Body of pancreas (tissue), 4 donors: ENCODE measurements at regions not wholly inside any gene's neighbourhood (a gene's known extent, or its start where the extent isn't known, plus 50 kb on each side); places are given as distances from the start of the nearest gene placed in this dataset.
"Not testable (repeated sequence)": the region's sequence is repeated elsewhere in the genome, so short reads cannot be mapped to it uniquely, and the experiment has no call there.

Experiments
- ATAC-seq: fragments of 150-250 bp; one replicate; pipeline ENCODE4 v1.9.1; 2016
- DNase-seq, 4 donors: peaks; one replicate each; pipeline ENCODE4 v3.0.0-alpha.2; 2019
- H3K27ac ChIP-seq, 4 donors: fragments of 200-600 bp; sonication (generic); 1 replicate in 3 of 4; 2 replicates in 1 of 4; pipeline versions ENCODE4 v1.5.1 to v1.6.1; 2016 to 2019; ENCODE audit warnings: mild to moderate bottlenecking in 1 of 4, mixed read lengths in 1 of 4, moderate library complexity in 1 of 4
- H3K27me3 ChIP-seq, 2 donors: fragments of 200-600 bp; sonication (generic); one replicate each; pipeline ENCODE4 v1.6.0; 2016; ENCODE audit warnings: mild to moderate bottlenecking in 1 of 2
- H3K36me3 ChIP-seq, 2 donors: fragments of 200-600 bp; sonication (generic); replicated peaks in 1 of 2; 2 replicates each; pipeline ENCODE4 v1.5.1; 2016; ENCODE audit warnings: low read depth in 2 of 2; ENCODE audit not compliant: insufficient read depth in 1 of 2
- H3K4me1 ChIP-seq: fragments of 200-600 bp; sonication (generic); one replicate; pipeline ENCODE4 v1.6.0; 2016
- H3K4me3 ChIP-seq, 2 donors: fragments of 200-600 bp; sonication (generic); 1 replicate in 1 of 2; 2 replicates in 1 of 2; pipeline ENCODE4 v1.5.1; 2016 to 2019
- H3K9me3 ChIP-seq, 3 donors: fragments of 200-600 bp; sonication (generic); 1 replicate in 2 of 3; 2 replicates in 1 of 3; pipeline ENCODE4 v1.5.1; 2016
- POLR2A ChIP-seq, 3 donors: fragments of 450-650 bp; IDR thresholded peaks; one replicate each; pipeline ENCODE4 v1.6.1; 2016; ENCODE audit warnings: antibody characterized with exemption in 3 of 3, mild to moderate bottlenecking in 2 of 3
- WGBS, 2 donors: methylation state at CpG; one replicate each; pipeline ENCODE4 v1.1.5; 2017; 5-methylcytosine and 5-hydroxymethylcytosine counted together
- intact Hi-C: fragments of 100-400 bp; cut with DNase I; formaldehyde crosslinking; loops from one replicate; pipeline ENCODE4 v1.15.1; 2023
- TF ChIP-seq, protein P1 (sequence below), 7 experiments: fragments of 450-650 bp in 4 of 7; fragments of 200-600 bp in 3 of 7; sonication (generic) in 3 of 7; IDR thresholded peaks; one replicate each; pipeline ENCODE4 v1.5.1; 2016 to 2019; ENCODE audit warnings: antibody characterized with exemption in 7 of 7

DNA sequence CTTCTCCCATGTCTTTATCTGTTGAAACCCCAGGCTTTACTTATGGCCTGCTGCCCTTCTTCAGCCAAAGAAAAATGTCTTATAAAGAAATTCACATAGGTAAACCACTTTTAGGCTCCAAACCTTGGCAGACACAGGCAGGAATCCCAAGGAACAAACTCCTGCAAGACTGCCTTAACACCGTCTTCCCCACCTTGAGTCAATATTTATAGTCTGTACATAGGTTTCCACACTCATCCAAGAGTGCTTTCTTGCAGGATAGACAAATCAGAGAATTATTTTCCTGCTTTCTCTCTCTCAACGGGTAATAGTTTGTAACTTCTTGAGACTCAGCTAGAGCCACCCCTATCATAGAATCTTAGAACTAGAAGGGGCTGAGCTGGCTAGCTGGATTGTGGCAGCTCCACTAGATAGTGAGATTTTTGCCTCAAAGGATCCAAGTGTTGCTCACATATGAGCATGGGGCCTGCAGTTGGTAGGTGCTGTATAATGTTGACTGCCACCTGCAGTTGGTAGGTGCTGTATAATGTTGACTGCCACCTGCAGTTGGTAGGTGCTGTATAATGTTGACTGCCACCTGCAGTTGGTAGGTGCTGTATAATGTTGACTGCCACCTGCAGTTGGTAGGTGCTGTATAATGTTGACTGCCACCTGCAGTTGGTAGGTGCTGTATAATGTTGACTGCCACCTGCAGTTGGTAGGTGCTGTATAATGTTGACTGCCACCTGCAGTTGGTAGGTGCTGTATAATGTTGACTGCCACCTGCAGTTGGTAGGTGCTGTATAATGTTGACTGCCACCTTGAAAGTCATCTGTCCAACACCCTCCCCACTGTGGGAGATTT, 142.5 kb downstream of the MINAR1 start:
- TF ChIP-seq, protein P1, sequence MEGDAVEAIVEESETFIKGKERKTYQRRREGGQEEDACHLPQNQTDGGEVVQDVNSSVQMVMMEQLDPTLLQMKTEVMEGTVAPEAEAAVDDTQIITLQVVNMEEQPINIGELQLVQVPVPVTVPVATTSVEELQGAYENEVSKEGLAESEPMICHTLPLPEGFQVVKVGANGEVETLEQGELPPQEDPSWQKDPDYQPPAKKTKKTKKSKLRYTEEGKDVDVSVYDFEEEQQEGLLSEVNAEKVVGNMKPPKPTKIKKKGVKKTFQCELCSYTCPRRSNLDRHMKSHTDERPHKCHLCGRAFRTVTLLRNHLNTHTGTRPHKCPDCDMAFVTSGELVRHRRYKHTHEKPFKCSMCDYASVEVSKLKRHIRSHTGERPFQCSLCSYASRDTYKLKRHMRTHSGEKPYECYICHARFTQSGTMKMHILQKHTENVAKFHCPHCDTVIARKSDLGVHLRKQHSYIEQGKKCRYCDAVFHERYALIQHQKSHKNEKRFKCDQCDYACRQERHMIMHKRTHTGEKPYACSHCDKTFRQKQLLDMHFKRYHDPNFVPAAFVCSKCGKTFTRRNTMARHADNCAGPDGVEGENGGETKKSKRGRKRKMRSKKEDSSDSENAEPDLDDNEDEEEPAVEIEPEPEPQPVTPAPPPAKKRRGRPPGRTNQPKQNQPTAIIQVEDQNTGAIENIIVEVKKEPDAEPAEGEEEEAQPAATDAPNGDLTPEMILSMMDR (IDR thresholded peaks at IDR 0.05): peak in 1 of 7 experiments; percentile 9
- 71 to 75% methylated on average over 2 of the region's 2 CpGs for WGBS, 2 donors
- H3K9me3 ChIP-seq, H3K27ac ChIP-seq, H3K27me3 ChIP-seq, ATAC-seq, intact Hi-C loops, DNase-seq, H3K4me3 ChIP-seq, H3K36me3 ChIP-seq: not testable (repeated sequence)
- peaks cover 12% of the 10 kb centered on the region for H3K4me1 ChIP-seq

DNA sequence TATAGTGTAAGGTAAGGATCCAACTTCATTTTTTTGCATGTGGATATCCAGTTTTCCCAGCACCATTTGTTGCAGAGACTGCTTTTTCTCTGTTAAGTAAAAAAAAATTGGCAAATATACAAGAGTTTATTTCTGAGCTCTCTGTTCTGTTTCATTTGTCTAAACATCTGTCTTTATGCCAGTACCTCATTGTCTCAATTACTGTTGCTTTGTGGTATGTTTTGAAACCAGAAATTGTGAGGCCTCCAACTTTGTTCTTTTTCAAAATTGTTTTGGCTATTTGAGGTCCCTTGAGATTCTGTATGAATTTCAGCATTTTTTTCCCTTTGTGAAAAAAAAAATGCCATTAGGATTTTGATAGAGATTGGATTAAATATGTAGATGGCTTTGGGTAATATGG, 150.5 kb downstream of the MINAR1 start:
- no peak for TF ChIP-seq POLR2A (IDR thresholded peaks at IDR 0.05)
- TF ChIP-seq, protein P1 (IDR thresholded peaks at IDR 0.05): no peak
- no peak overlapping the region for H3K4me3 ChIP-seq
- no peaks in the 10 kb centered on the region for H3K9me3 ChIP-seq
- ATAC-seq (no peak), DNase-seq (no peak)
- H3K4me1 ChIP-seq: no peaks in the 10 kb centered on the region
- intact Hi-C loops: no loop called here
- H3K36me3 ChIP-seq: no peaks in the 10 kb centered on the region
- H3K27me3 ChIP-seq: no peaks in the 10 kb centered on the region
- no peak overlapping the region for H3K27ac ChIP-seq

DNA sequence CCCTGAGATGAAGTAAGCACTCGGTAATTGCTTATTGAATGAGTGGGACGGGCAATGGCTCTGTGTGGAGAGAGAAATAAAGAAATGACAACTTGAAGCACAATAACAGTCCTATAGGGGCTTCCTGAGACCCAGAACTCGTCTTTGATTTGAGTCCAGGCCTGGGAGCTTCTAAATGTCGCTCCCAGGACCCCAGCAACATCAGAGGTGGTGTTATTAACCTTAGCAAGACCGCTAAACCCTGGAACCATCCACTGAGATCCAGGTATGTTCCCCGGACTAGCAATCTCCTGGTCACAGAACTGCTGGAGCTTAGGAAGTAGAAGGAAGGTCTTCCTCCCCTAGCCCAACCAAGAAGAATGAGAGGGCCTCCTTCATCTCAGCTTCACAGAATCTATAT, 160.0 kb downstream of the MINAR1 start:
- ATAC-seq (no peak), DNase-seq (no peak)
- H3K27ac ChIP-seq: no peak overlapping the region
- no peaks in the 10 kb centered on the region for H3K27me3 ChIP-seq
- H3K4me1 ChIP-seq: no peaks in the 10 kb centered on the region
- TF ChIP-seq POLR2A (IDR thresholded peaks at IDR 0.05): no peak
- TF ChIP-seq, protein P1 (IDR thresholded peaks at IDR 0.05): no peak
- H3K9me3 ChIP-seq: no peaks in the 10 kb centered on the region
- 60 to 77% methylated on average over 6 of the region's 6 CpGs for WGBS, 2 donors
- intact Hi-C loops: no loop called here
- H3K4me3 ChIP-seq: no peak overlapping the region
- H3K36me3 ChIP-seq: no peaks in the 10 kb centered on the region

DNA sequence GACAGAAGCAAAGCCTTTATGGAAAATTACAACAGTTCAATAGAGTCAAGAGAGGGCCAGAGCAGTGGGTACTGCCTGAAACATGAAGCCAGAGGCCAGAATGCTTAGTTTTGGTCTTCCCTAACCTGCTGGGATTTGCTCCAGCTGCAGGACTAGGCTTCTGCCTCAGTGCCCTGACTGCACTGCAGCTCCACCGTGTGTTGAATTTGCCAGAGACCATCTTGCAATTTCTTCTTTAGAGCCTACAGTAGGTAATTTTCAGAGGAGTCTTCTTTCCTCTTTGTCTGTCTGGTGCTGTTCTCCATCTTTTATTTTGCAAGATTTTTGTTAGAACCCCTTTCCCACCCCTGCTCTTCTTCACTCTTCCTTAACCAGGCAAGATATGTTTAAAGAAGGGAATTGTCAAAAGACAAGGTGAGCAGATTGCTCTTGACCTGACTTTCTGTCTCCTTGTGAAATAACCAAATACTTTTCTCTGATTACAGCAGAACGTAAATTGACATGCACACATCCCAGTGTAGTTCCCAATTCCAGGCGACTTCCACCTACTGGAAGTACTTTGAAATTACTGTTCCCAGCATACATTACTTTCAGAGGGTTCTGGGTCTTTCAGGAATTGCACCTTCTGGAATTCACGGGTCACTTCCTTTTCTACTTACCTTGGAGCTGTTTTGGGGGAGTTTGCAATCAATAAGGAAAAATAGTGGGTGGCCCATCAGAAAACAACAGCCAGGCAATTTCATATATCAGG, 161.2 kb downstream of the MINAR1 start:
- Histone ChIP-seq H3K9me3 (no peaks in the 10 kb centered on the region), H3K27ac (no peak overlapping the region), H3K4me1 (peaks cover 2% of the 10 kb centered on the region), H3K4me3 (no peak overlapping the region), H3K36me3 (no peaks in the 10 kb centered on the region), H3K27me3 (no peaks in the 10 kb centered on the region)
- 17 to 18% methylated on average over 4 of the region's 4 CpGs for WGBS, 2 donors
- TF ChIP-seq, protein P1 (IDR thresholded peaks at IDR 0.05): peak in 2 of 7 experiments; percentile 3 to 26
- no peak for TF ChIP-seq POLR2A (IDR thresholded peaks at IDR 0.05)
- ATAC-seq (no peak), DNase-seq (no peak)
- intact Hi-C loops: no loop called here
